ENCODE measurements at regions not wholly inside any gene's neighbourhood (a gene's known extent, or its start where the extent isn't known, plus 50 kb on each side); places are given as distances from the start of the nearest gene placed in this dataset.
"Not testable (repeated sequence)": the region's sequence is repeated elsewhere in the genome, so short reads cannot be mapped to it uniquely, and the experiment has no call there.

DNA sequence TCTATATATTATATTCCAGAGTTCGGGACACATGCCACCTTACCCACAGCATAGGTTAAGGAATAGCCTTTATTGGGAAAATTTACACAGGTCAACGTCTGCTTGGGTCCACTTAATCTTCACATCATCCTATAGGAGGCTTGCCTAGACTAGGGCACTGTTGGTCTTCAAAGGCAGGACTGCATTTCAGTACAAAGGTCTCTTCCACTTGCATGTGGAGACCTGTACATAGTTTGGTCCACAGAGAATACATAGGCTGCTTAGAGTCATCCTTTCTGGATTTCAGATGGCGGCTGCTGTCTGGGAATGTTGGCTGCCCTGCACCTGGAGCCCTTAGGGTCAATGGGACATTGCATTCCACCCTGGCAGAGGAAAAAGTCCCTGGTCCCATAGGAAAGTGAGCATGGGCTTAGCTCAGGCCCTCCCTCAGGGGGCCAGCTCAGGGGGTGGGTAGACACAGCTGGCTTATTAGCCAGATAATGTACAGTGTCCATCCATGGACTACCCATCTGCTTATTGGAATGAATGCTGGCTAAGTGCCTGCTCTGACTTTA is 75.3 kb upstream of the TGFBR2 start:
- Histone ChIP-seq H3K4me1 (ENCODE audit: control insufficient read depth in 3 of 3, insufficient read depth in 2 of 3, low read depth in 1 of 3, low read length in 2 of 3) (peaks cover 0 to under 1% (median 0%) of the 10 kb centered on the region in 3 donors), H3K36me3 (ENCODE audit: control insufficient read depth in 3 of 3, insufficient read depth in 2 of 3, low read depth in 1 of 3, low read length in 3 of 3) (no peaks in the 10 kb centered on the region), H3K27ac (ENCODE audit: low read depth in 1 of 3, low read length in 2 of 3) (no peak overlapping the region), H3K27me3 (ENCODE audit: control insufficient read depth in 3 of 3, insufficient read depth in 3 of 3, low read length in 3 of 3) (no peaks in the 10 kb centered on the region), H3K9me3 (ENCODE audit: control insufficient read depth in 2 of 2, insufficient read depth in 1 of 2, low read depth in 1 of 2, low read length in 1 of 2) (no peaks in the 10 kb centered on the region), H3K4me3 (ENCODE audit: low read depth in 1 of 3, low read length in 3 of 3) (no peak overlapping the region)
- 89 to 92% (median 89%) methylated on average over 3 of the region's 3 CpGs for WGBS, 3 donors
- no peak for DNase-seq
- FAIRE-seq: no peak

DNA sequence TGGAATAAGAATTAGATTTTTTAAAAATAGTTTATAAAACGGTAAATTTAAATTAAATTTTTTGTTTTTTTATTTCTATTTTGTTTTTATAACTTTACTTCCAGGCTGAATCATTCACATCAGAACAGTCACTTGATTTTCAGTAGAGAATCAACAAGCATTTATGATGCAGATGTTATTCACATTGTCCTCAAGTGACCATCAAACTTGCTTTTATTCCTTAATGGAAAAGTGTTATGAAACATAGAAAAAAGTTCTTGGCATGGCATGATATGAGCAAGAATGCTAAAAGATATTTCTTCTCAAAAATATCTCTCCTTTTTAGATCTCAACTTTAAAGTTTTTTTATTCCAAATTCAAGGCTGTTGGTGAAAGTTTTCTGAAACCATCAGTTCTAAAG is 70.9 kb upstream of the TGFBR2 start:
- Histone ChIP-seq H3K4me1 (ENCODE audit: control insufficient read depth in 3 of 3, insufficient read depth in 2 of 3, low read depth in 1 of 3, low read length in 2 of 3) (no peaks in the 10 kb centered on the region), H3K4me3 (ENCODE audit: low read depth in 1 of 3, low read length in 3 of 3) (no peak overlapping the region), H3K36me3 (ENCODE audit: control insufficient read depth in 3 of 3, insufficient read depth in 2 of 3, low read depth in 1 of 3, low read length in 3 of 3) (no peaks in the 10 kb centered on the region), H3K27me3 (ENCODE audit: control insufficient read depth in 3 of 3, insufficient read depth in 3 of 3, low read length in 3 of 3) (no peaks in the 10 kb centered on the region), H3K27ac (ENCODE audit: low read depth in 1 of 3, low read length in 2 of 3) (no peak overlapping the region), H3K9me3 (ENCODE audit: control insufficient read depth in 2 of 2, insufficient read depth in 1 of 2, low read depth in 1 of 2, low read length in 1 of 2) (no peaks in the 10 kb centered on the region)
- WGBS, 3 donors: 71 to 89% (median 80%) methylated on average over 1 of the region's 1 CpG
- FAIRE-seq (no peak), DNase-seq (no peak)

DNA sequence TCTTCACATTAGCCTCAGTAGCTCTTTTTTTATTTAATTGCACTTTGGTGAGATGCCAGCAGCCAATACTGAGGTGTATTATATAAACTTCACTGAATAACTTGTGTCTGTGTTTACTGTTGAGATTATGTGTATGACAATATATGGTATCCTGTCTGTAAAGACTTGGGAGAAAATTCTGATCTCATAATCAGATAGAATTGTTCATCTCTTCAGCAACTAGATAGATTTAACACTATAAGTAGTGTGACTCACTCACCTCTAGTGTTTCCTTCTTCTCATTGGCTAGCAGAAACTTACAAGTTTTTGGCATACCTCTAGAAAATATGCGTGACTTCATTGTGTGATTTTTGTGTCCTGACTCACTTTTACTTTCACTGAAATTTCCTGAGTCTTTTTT is 67.6 kb upstream of the TGFBR2 start:
- H3K27me3 ChIP-seq (ENCODE audit: control insufficient read depth in 3 of 3, insufficient read depth in 3 of 3, low read length in 3 of 3): no peaks in the 10 kb centered on the region
- no peak overlapping the region for H3K4me3 ChIP-seq (ENCODE audit: low read depth in 1 of 3, low read length in 3 of 3)
- FAIRE-seq: no peak
- WGBS, 3 donors: 30 to 65% (median 64%) methylated on average over 1 of the region's 1 CpG
- no peaks in the 10 kb centered on the region for H3K36me3 ChIP-seq (ENCODE audit: control insufficient read depth in 3 of 3, insufficient read depth in 2 of 3, low read depth in 1 of 3, low read length in 3 of 3)
- H3K27ac ChIP-seq (ENCODE audit: low read depth in 1 of 3, low read length in 2 of 3): no peak overlapping the region
- no peak for DNase-seq
- no peaks in the 10 kb centered on the region for H3K9me3 ChIP-seq (ENCODE audit: control insufficient read depth in 2 of 2, insufficient read depth in 1 of 2, low read depth in 1 of 2, low read length in 1 of 2)
- H3K4me1 ChIP-seq (ENCODE audit: control insufficient read depth in 3 of 3, insufficient read depth in 2 of 3, low read depth in 1 of 3, low read length in 2 of 3): no peaks in the 10 kb centered on the region

DNA sequence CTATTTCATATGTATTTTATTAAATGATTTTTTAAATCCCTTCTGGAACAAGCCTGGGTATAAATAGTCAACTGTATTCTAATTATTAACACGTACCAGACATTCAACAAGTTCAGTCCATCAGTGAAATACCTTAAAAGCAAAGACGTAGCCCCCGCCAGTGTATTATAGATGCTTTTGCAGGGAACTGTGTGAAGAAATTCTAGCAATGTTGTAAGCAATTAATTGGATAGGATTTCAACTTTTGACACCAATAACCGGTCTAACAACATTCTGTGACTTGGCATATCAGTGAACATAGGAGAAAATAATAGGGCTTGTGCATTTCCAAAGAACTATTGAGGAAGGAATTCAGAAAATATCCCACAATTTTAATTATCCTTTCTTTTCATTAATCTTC is 67.2 kb upstream of the TGFBR2 start:
- WGBS, 3 donors: 31 to 70% (median 49%) methylated on average over 4 of the region's 4 CpGs
- DNase-seq: peak; percentile 15 to 60
- Histone ChIP-seq H3K27me3 (ENCODE audit: control insufficient read depth in 3 of 3, insufficient read depth in 3 of 3, low read length in 3 of 3) (no peaks in the 10 kb centered on the region), H3K4me3 (ENCODE audit: low read depth in 1 of 3, low read length in 3 of 3) (no peak overlapping the region), H3K27ac (ENCODE audit: low read depth in 1 of 3, low read length in 2 of 3) (no peak overlapping the region), H3K4me1 (ENCODE audit: control insufficient read depth in 3 of 3, insufficient read depth in 2 of 3, low read depth in 1 of 3, low read length in 2 of 3) (no peaks in the 10 kb centered on the region), H3K9me3 (ENCODE audit: control insufficient read depth in 2 of 2, insufficient read depth in 1 of 2, low read depth in 1 of 2, low read length in 1 of 2) (no peaks in the 10 kb centered on the region), H3K36me3 (ENCODE audit: control insufficient read depth in 3 of 3, insufficient read depth in 2 of 3, low read depth in 1 of 3, low read length in 3 of 3) (no peaks in the 10 kb centered on the region)
- FAIRE-seq: no peak

DNA sequence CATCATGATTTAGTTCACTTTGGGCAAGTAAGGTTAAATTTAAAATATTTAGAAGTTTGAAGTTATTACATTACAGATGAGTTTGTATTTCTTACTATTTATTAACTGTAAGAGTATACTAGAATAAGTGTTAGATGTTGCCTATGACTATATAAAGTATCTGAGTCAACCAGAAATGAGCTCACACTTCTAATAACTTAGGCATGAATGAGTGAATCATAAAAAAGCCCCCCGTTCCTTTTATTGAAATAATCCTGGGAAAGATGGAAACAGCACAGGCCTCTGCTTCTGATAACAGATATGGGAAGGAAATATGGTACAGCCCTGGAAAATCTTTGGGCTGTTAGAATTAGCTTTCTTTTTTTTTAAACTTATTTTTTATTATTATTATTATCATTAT is 66.6 kb upstream of the TGFBR2 start:
- FAIRE-seq: no peak
- no peaks in the 10 kb centered on the region for H3K27me3 ChIP-seq (ENCODE audit: control insufficient read depth in 3 of 3, insufficient read depth in 3 of 3, low read length in 3 of 3)
- DNase-seq: no peak
- H3K4me3 ChIP-seq (ENCODE audit: low read depth in 1 of 3, low read length in 3 of 3): no peak overlapping the region
- no peak overlapping the region for H3K27ac ChIP-seq (ENCODE audit: low read depth in 1 of 3, low read length in 2 of 3)
- no peaks in the 10 kb centered on the region for H3K9me3 ChIP-seq (ENCODE audit: control insufficient read depth in 2 of 2, insufficient read depth in 1 of 2, low read depth in 1 of 2, low read length in 1 of 2)
- H3K4me1 ChIP-seq (ENCODE audit: control insufficient read depth in 3 of 3, insufficient read depth in 2 of 3, low read depth in 1 of 3, low read length in 2 of 3): no peaks in the 10 kb centered on the region
- no peaks in the 10 kb centered on the region for H3K36me3 ChIP-seq (ENCODE audit: control insufficient read depth in 3 of 3, insufficient read depth in 2 of 3, low read depth in 1 of 3, low read length in 3 of 3)
- WGBS, 3 donors: 85 to 86% (median 86%) methylated on average over 1 of the region's 1 CpG

DNA sequence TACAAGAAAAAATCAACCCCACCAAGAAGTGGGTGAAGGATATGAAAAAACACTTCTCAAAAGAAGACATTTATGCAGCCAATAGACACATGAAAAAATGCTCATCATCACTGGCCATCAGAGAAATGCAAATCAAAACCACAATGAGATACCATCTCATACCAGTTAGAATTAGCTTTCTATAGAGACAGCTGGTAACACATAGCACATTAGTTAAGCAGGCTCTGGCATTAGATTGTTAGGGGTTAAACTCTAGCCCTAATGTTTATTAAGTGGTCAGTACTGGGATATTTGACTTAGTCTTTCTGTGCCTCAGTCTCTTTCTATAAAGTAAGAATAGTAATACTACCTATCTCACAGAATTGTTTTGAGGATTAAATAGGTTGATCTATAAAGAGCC is 65.2 kb upstream of the TGFBR2 start:
- H3K4me3 ChIP-seq (ENCODE audit: low read depth in 1 of 3, low read length in 3 of 3): not testable (repeated sequence)

DNA sequence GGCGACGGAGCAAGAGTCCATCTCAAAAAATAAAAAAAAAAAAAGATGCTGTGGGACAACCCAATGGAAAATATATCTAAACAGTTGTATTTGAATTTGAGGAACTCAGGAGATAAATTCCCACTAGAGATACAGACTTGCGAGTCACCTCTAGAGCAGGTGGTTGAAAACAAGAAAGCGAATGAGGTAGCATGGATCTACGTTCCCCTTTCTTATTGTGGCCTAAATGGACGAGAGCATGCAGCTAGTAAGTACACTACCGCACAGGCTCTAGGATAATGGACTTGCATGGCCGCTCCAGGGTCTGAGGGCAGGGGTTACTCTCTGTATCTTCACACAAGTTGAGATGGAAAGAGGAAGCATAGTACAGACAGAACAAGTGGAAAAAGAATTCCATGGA is 63.5 kb upstream of the TGFBR2 start:
- H3K36me3 ChIP-seq (ENCODE audit: control insufficient read depth in 3 of 3, insufficient read depth in 2 of 3, low read depth in 1 of 3, low read length in 3 of 3): no peaks in the 10 kb centered on the region
- FAIRE-seq (no peak), DNase-seq (no peak)
- no peaks in the 10 kb centered on the region for H3K27me3 ChIP-seq (ENCODE audit: control insufficient read depth in 3 of 3, insufficient read depth in 3 of 3, low read length in 3 of 3)
- no peak overlapping the region for H3K27ac ChIP-seq (ENCODE audit: low read depth in 1 of 3, low read length in 2 of 3)
- 94 to 97% (median 95%) methylated on average over 8 of the region's 8 CpGs for WGBS, 3 donors
- no peaks in the 10 kb centered on the region for H3K9me3 ChIP-seq (ENCODE audit: control insufficient read depth in 2 of 2, insufficient read depth in 1 of 2, low read depth in 1 of 2, low read length in 1 of 2)
- no peaks in the 10 kb centered on the region for H3K4me1 ChIP-seq (ENCODE audit: control insufficient read depth in 3 of 3, insufficient read depth in 2 of 3, low read depth in 1 of 3, low read length in 2 of 3)
- no peak overlapping the region for H3K4me3 ChIP-seq (ENCODE audit: low read depth in 1 of 3, low read length in 3 of 3)

More for the DNA sequence above, 65.2 kb upstream of the TGFBR2 start:
- H3K4me1 ChIP-seq (ENCODE audit: control insufficient read depth in 3 of 3, insufficient read depth in 2 of 3, low read depth in 1 of 3, low read length in 2 of 3); H3K27ac ChIP-seq (ENCODE audit: low read depth in 1 of 3, low read length in 2 of 3); H3K9me3 ChIP-seq (ENCODE audit: control insufficient read depth in 2 of 2, insufficient read depth in 1 of 2, low read depth in 1 of 2, low read length in 1 of 2); FAIRE-seq; DNase-seq; H3K27me3 ChIP-seq (ENCODE audit: control insufficient read depth in 3 of 3, insufficient read depth in 3 of 3, low read length in 3 of 3); H3K36me3 ChIP-seq (ENCODE audit: control insufficient read depth in 3 of 3, insufficient read depth in 2 of 3, low read depth in 1 of 3, low read length in 3 of 3): not testable (repeated sequence)

DNA sequence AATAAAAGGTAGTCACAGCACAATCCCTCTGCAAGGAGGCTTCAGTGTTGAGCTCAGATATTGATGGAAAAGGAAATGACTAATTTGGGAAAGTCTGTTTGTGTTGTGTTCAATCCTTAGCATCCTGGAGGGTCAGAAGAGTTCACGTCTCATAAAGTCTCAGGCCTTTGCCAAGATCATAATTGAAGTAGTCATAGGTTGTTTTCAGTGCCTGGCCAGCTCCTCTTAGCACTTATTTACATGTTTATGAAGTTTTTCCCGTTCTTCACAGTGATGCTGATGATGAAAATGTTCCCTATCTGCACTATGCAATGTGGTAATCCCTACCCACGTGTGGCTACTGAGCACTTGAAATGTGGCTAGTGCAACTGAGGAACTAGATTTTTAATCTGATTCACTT is 61.6 kb upstream of the TGFBR2 start:
- WGBS, 3 donors: 41 to 57% (median 56%) methylated on average over 3 of the region's 3 CpGs
- no peak for FAIRE-seq

DNA sequence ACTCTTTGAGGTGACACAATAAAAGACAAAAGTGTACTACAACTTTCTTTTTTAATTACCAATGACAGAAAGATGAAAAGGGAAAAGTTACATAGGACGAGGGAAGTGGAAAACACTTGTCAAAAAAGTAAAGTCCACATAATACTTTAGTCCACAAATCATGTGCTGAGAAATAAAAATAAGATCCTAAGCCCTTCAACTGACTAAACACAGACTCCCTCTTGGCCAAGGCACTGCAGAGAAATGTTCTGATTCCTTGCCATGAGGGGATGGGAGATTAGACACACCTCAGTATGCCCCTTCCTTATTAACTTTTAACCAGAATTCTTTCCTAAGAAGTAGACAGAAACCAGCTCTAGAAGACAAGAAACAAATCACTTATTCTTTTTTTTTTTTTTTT is 59.5 kb upstream of the TGFBR2 start:
- no peaks in the 10 kb centered on the region for H3K9me3 ChIP-seq (ENCODE audit: control insufficient read depth in 2 of 2, insufficient read depth in 1 of 2, low read depth in 1 of 2, low read length in 1 of 2)
- H3K4me3 ChIP-seq (ENCODE audit: low read depth in 1 of 3, low read length in 3 of 3): no peak overlapping the region
- H3K36me3 ChIP-seq (ENCODE audit: control insufficient read depth in 3 of 3, insufficient read depth in 2 of 3, low read depth in 1 of 3, low read length in 3 of 3): no peaks in the 10 kb centered on the region
- 81 to 91% (median 90%) methylated on average over 1 of the region's 1 CpG for WGBS, 3 donors
- H3K27ac ChIP-seq (ENCODE audit: low read depth in 1 of 3, low read length in 2 of 3): no peak overlapping the region
- FAIRE-seq (no peak), DNase-seq (no peak)
- no peaks in the 10 kb centered on the region for H3K27me3 ChIP-seq (ENCODE audit: control insufficient read depth in 3 of 3, insufficient read depth in 3 of 3, low read length in 3 of 3)
- H3K4me1 ChIP-seq (ENCODE audit: control insufficient read depth in 3 of 3, insufficient read depth in 2 of 3, low read depth in 1 of 3, low read length in 2 of 3): no peaks in the 10 kb centered on the region

More for the DNA sequence above, 61.6 kb upstream of the TGFBR2 start:
- no peaks in the 10 kb centered on the region for H3K27me3 ChIP-seq (ENCODE audit: control insufficient read depth in 3 of 3, insufficient read depth in 3 of 3, low read length in 3 of 3)
- H3K4me1 ChIP-seq (ENCODE audit: control insufficient read depth in 3 of 3, insufficient read depth in 2 of 3, low read depth in 1 of 3, low read length in 2 of 3): no peaks in the 10 kb centered on the region
- H3K4me3 ChIP-seq (ENCODE audit: low read depth in 1 of 3, low read length in 3 of 3): no peak overlapping the region
- no peaks in the 10 kb centered on the region for H3K36me3 ChIP-seq (ENCODE audit: control insufficient read depth in 3 of 3, insufficient read depth in 2 of 3, low read depth in 1 of 3, low read length in 3 of 3)
- H3K27ac ChIP-seq (ENCODE audit: low read depth in 1 of 3, low read length in 2 of 3): no peak overlapping the region
- DNase-seq: no peak
- no peaks in the 10 kb centered on the region for H3K9me3 ChIP-seq (ENCODE audit: control insufficient read depth in 2 of 2, insufficient read depth in 1 of 2, low read depth in 1 of 2, low read length in 1 of 2)

Data from small intestine (tissue), 7 donors.